GM10266 (cell line): ENCODE measurements at regions not wholly inside any gene's neighbourhood (a gene's known extent, or its start where the extent isn't known, plus 50 kb on each side); places are given as distances from the start of the nearest gene placed in this dataset.

ENCODE experiments used
- DNase-seq: peaks from one replicate; pipeline ENCODE4 v3.0.0; 2012; ENCODE audit errors: extremely low spot score
- TF ChIP-seq, protein P1 (sequence below): IDR thresholded peaks from 2 replicates; pipeline ENCODE4 v1.5.1; 2012; ENCODE audit warnings: mild to moderate bottlenecking, low read depth; ENCODE audit not compliant: control insufficient read depth, insufficient read depth; ENCODE audit errors: missing control alignments

DNA sequence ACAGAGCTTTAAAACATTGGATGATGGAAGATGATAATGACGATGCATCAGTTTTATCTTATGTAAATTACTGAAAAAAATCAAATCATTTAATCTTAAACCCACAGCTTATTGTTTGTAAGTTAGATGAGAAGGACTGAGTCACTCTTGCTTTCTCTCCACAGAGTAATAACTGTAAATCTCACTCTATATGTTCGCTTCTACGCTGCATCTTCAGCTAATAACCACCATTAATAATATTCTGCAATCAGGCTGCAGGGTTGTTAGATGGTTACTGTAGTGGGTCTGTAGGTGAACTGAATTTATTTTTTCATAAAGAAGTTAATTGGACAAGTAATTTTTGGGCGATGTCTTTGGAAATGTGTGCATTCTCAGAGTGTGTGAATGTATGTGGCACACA lies 260.0 kb downstream of the FAT3 start:
- DNase-seq: no peak
- TF ChIP-seq, protein P1, sequence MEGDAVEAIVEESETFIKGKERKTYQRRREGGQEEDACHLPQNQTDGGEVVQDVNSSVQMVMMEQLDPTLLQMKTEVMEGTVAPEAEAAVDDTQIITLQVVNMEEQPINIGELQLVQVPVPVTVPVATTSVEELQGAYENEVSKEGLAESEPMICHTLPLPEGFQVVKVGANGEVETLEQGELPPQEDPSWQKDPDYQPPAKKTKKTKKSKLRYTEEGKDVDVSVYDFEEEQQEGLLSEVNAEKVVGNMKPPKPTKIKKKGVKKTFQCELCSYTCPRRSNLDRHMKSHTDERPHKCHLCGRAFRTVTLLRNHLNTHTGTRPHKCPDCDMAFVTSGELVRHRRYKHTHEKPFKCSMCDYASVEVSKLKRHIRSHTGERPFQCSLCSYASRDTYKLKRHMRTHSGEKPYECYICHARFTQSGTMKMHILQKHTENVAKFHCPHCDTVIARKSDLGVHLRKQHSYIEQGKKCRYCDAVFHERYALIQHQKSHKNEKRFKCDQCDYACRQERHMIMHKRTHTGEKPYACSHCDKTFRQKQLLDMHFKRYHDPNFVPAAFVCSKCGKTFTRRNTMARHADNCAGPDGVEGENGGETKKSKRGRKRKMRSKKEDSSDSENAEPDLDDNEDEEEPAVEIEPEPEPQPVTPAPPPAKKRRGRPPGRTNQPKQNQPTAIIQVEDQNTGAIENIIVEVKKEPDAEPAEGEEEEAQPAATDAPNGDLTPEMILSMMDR: no peak

DNA sequence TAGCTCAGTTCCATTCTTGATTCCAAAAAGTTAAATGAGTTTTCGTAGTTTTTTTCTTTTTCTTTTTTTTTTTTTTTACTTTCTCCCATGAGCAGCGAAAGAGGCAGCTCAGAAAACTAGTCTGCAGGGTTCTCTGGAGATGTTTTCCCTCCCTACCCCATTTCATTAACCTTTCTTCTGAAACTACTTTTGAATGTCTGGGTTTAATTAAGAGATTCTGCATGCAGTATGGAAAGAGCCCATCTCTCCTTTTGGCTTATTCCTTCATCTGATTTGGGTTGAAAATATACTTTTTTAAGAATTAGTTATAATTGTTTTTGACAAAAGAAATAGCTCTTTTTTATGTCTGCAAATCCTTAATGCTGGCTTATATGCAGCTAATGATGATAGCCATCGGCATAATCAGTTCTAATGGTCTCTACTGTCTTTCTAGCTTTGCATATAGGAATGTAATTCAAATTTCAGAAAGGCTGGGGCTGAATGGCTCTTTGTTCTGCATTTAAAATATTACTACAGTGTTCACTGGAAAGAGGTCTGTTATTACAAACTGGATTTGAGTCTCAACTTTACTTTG lies 265.3 kb downstream of the FAT3 start:
- TF ChIP-seq, protein P1: no peak
- DNase-seq: no peak

DNA sequence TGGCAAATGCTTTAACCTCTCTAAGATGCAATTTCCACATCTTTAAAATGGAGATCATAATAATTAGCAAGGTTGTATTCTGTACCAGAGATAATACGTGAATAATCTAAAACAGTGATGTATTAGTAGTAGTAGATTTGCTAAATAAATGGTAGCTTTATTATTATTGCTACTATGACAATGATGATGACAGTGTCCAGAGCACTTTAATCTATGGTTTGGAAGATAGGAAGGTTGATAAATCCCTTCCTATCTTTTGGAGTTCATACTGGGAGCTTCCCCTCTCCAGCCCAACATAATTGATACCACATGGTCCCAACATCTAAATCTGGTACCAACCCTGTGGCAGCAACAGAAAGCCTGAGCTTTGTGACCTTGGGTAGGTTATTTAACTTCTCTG lies 267.8 kb downstream of the FAT3 start:
- TF ChIP-seq, protein P1: no peak

DNA sequence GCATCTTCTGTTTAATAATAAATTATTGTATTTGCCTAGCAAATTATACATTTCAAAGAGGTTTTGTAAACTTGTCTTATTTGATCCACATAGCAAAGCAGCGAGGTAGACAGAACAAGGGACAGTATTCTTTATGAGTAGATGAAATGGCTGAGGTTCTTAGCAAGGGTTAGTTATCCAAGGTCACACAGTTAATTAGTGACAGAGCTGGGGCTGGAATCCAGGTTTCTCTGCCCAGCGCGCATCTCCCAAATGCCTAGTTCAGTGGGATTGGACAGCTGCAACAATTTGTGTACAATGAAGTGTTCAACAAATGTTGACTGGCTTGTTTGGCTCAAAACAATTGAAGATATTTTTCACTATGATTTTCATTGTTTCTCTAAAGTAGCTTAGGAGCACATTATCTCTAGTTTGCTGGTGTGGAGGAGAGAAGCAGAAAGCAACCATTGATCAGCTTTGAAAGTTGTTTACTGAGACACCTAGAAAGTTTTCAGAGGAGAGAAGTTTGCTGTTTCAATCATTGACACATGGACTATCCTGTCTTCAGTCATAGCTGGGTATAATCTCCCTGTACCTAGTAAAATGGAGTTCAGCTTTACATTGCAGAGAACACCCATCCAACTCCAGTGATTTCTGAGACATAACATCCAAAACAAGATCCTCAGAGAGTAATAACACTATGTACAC lies 270.6 kb downstream of the FAT3 start:
- TF ChIP-seq, protein P1: no peak
- no peak for DNase-seq

More for the DNA sequence above, 267.8 kb downstream of the FAT3 start:
- no peak for DNase-seq

DNA sequence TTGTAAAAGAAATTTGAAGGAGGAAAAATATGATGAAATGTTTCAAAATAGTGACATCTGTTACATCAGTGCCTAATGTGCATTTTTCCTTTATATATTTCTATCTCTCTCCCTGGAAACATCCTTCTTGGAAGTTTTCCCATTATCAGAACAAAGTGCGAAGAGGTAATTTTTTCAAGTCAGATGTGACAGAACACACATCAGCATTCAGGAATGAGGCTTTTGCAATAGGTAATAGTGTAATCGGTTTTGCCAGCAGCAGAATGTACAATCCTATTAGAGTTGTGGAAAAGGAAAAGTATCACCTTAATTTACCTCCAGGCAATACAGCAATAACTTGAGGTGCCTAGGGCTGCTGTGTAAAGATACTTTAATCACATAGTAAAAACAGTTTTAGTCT lies 275.8 kb downstream of the FAT3 start:
- DNase-seq: no peak
- TF ChIP-seq, protein P1: no peak

DNA sequence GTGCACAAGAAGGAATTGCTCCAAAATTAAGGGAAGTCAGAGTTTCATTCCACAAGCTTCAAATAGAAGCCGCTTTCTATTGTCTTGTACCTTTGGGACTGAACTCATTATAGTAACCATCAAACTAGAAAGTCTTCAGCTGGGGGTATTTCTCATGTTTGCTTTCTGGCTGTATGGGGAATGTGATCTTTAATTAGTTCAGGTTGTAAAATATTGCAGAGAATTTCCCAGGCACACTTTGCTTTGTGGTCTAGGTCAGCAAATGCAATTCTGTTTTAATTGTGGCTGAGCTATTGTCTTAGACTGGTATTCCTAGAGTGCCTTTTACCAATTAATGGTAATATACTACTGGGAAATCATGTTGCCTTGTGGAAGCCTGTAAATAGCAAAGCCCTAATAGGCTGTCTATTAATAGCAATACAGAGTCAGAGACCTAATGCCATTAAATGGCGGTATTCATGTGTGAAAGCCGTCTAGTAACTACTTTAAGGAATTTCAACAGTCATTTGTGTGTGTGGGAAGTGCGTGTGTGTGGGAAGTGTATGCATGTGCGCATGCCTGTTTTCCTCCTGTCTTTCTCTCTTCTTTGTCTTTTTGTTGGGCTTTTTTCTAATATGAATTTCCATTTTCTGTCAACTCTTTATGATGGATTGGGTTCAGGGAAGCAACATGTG lies 276.6 kb downstream of the FAT3 start:
- TF ChIP-seq, protein P1: no peak
- DNase-seq: no peak

DNA sequence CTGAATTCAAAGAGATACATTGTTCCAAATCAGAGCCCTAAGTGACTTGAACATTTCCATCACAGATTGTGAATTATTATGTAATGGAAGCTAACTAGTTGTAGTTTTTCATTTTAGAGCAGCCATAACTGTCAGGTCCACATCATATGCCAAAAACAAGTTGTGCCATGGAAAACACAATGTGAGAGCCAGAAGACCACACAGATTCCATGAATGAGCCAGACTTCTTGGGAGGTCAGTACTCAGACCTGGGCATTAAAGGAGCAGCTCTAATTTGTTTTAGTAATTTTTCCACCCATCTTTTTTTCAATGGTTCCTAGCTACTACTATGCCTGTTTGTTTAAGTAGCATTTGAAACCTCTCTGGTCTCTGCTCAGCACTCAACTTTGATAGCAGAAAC lies 279.4 kb downstream of the FAT3 start:
- no peak for DNase-seq
- TF ChIP-seq, protein P1: no peak
